ENCODE measurements at regions not wholly inside any gene's neighbourhood (a gene's known extent, or its start where the extent isn't known, plus 50 kb on each side); places are given as distances from the start of the nearest gene placed in this dataset.

DNA sequence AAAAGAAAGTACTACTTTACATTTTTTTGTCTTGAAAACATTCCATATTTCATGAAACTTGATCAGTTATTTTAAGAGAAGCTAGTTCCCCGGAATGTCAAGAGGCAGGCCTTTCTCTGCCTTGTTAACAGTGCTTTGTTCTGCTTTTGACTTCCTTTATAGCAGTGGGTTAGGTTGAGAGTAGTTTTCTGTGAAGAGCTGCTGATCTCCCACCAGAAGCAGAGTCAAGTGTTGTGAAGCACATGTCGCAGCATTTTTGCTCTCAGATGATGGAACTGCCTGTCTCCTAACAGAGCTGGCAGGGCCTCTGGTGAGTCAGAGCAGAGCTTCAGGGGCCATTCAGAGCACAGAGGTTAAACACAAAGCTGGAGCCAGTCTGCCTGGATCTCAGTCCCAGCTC, 871.8 kb downstream of the SLC4A3 start:
- ATAC-seq (peak; percentile 70), DNase-seq (ENCODE audit: low spot score) (no peak)

DNA sequence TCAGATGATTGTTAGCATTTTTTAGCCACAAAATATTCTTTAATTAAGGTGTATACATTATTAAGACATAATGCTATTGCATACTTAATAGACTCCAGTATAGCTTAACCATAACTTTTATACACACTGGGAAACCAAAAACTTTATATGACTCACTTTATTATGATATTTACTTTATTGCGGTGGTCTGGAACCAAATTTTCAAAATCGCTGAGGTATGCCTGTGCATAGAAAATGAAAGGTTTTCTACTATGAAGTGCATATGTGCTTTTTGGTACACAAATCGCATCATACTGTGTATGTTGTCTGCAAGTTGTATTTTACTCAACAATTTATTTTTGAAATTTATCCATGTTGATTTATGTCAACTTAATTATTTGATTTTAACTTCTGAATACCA, 875.1 kb downstream of the SLC4A3 start:
- ATAC-seq, result no peak
- intact Hi-C loops (cut with DNase I), result no loop called here
- no peak for DNase-seq (ENCODE audit: low spot score)

More for the DNA sequence above, 871.8 kb downstream of the SLC4A3 start:
- intact Hi-C loops (cut with DNase I), result no loop called here

DNA sequence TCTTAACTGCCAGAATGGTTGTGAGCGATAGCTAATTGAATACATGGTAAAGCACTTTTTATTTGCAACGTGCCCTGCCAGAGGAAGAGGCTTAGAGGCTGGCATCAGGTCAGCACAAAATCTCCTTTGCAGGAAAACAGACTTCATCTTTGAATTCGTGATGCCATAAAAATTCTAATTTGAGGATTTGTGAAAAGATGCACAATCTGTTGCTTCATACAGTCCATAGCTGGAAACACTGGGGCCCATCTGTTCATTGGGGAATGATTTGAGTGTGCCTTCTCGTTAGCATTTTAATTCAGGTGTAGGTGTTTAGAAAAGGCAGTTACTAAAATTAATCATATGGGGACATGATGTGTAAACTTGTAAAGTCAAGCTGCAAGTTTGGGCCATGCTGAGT, 876.0 kb downstream of the SLC4A3 start:
- intact Hi-C loops (cut with DNase I), result no loop called here
- DNase-seq (ENCODE audit: low spot score) (no peak), ATAC-seq (no peak)

DNA sequence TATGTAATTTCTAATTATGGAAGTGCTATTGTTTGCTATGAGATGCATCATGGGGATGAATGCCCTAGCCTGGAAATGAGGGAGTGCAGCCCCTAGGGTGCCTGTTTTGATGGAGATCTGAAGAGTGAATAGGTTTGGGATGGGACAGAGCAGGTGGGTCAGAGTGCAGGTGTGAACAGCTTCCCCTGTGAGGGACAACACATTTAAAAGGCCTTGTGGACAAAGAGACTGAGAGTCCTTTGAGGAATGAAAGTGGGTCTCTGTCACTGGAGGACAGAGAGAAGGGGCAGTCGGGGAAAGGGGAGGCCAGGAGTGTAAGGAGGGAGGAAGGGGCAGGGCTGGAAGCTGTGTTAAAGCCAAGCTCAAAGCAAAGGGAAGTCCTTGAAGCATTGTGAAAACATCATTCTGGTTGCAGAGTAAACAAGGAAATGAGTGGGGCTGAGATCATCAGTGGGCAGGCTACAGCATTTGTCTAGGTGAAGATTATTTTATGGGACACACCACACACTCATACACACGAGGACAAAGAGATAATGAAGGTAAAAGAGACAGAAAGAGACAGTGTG, 877.6 kb downstream of the SLC4A3 start:
- DNase-seq (ENCODE audit: low spot score) (no peak), ATAC-seq (no peak)
- intact Hi-C loops (cut with DNase I), result no loop called here

DNA sequence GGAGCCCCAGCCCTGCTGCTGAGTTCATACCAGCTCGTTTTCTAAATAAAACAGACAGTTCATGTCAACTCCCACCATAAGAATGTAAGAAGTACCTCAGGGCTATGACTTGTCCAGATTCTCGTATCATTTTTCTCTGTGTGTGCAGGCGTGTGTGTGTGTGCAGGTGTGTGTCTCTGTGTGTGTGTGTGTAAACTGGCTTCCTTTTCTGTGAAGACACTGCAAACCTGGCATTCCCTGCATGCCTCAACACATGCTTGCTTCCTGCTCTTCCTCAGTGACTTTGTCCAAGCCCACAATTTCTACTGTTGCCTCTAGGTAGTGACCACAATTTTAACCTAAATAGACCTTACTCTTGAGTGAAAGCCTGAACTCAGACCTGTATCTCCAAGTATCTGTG, 879.0 kb downstream of the SLC4A3 start:
- DNase-seq (ENCODE audit: low spot score), result no peak
- intact Hi-C loops (cut with DNase I), result no loop called here
- no peak for ATAC-seq

DNA sequence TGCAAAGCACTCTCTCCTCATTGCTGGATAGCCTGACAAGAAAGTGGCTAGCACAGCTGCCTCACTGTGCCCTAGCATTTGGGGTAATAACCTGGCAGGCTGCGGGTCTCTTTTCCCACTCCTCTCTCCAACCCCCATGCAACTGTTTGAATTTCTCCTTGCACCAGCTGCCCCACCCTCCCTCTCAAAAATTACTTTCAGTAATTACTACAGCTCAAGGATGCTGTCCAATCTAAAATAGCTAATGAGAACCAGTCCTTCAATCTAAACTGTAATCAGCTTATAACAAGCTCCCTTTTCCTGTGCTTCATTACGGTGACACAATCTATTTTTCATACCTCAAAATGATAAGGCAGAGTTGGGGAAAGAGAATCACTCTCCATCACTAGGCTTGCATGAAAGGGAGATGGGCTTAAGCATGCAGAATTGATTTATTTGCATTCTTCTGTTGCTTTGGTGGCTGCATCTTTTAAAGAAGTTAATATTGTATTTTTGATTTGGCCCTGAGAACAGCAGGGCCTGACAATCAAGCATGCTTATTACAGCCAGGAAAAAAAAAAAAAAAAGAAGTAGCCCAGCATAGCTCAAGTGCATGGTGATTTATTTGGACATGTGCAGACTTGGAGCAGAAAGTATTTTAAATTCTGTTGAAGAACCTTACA, 881.8 kb downstream of the SLC4A3 start:
- no peak for DNase-seq (ENCODE audit: low spot score)
- intact Hi-C loops (cut with DNase I), result no loop called here
- ATAC-seq, result no peak

DNA sequence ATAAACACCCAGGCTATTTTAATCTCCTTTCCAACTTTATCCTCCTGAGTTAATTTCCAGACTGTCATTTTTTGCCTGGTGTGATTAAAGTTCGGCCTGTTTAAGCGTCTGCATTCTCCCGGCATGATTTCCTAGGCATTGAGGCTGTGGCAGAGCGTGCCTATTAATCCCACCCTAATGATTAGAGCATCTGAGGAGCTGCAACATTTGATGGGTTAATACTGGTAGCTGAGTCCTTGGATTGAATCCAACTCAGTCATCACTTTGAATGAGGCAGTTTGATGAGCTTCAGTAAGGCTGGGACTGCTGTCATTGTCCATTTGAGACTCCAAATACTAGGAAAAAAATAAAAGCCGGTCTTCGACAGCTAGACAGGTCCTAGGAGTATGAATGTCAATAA, 882.5 kb downstream of the SLC4A3 start:
- DNase-seq (ENCODE audit: low spot score) (no peak), ATAC-seq (no peak)
- intact Hi-C loops (cut with DNase I), result no loop called here

DNA sequence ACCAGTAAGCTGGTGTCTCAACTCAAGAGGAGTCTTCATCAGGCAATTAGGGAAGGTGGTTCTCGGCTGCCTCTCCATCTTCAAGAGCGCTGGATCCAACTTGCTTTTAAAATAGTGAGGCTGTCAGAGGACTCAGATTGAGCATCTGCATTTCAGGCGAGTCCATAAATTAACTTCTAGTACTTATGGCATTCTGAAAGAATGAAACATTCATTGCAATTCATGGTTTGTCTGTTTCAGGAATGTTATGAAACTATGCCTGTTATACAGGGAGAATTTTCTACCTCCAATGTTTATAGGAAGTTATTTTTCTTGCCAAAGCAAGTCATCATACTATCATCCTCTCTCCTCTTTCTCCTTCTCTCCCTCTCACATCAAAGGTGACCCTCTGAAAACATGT, 883.2 kb downstream of the SLC4A3 start:
- intact Hi-C loops (cut with DNase I), result no loop called here
- DNase-seq (ENCODE audit: low spot score), result no peak
- ATAC-seq, result no peak

DNA sequence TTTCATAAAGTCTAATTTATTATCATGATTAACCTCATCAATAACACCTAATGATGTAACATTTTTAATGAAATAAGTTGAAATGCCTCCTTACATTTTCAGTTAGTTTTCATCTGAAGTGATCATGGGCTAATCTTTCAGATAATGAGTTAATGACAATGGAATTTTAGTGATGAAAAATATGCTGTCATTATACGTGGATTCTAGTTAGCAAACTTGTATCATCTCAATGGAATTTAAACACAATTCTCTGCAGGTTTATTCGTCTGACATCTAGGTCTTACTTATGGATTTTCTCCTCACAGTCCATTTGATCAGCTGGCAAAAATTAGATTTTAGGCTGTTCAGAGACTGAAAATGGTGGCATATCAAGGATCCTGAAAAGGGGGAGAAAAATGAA, 885.0 kb downstream of the SLC4A3 start:
- DNase-seq (ENCODE audit: low spot score) (no peak), ATAC-seq (no peak)
- intact Hi-C loops (cut with DNase I), result no loop called here

DNA sequence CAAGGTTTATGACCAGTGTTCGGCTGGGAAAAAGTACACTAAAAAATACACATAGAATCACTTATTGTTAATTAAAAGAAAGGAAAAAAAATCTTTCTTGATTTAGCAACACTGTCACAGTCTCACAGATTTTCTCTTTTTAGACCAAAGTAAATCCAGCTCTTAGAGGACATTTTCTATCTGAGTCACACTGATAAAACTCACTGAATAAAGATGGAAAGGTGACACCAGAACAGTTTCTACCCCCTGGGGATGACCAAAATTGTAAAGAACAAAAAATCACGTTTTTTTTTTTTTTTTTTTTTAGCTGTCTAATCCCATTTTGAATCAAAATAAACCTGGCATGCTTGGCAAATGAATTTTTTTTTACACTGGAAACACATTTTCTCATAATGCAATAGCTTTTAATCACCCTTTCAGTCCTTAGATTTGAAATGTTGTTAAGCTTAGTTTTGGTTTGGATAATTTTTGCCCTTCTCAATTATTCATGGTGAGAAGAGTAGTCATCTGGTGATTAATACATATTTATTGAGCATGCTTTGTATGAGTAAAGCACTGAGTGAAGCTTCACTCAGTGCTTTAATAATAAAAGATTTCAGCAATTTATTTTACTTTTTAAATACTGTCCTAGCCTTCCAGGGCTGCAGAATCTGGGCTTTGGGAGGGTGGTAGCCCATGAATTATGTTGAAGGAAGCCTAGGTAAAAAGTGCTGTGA, 886.3 kb downstream of the SLC4A3 start:
- intact Hi-C loops (cut with DNase I), result no loop called here
- ATAC-seq, result no peak
- no peak for DNase-seq (ENCODE audit: low spot score)

DNA sequence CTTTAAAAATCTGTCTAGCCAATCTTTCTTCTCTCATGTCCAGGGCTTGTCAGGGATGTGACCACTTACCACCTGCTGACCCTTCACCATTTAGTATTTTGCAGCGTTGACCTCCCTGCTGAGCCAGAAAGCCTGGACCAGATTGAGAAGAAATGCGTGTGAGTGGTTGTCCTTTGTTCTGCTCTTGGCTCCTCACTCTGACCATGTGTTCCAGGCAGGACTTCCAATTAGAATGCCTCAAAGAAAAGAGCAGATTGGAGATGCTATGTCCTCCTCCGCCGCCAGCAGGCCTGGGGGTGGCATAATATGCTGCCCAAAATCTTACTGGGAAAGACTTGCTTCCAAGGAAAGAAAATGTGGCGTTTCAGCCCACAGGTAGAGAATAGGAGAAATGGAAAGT, 894.1 kb downstream of the SLC4A3 start:
- DNase-seq (ENCODE audit: low spot score) (no peak), ATAC-seq (no peak)
- intact Hi-C loops (cut with DNase I), result no loop called here

DNA sequence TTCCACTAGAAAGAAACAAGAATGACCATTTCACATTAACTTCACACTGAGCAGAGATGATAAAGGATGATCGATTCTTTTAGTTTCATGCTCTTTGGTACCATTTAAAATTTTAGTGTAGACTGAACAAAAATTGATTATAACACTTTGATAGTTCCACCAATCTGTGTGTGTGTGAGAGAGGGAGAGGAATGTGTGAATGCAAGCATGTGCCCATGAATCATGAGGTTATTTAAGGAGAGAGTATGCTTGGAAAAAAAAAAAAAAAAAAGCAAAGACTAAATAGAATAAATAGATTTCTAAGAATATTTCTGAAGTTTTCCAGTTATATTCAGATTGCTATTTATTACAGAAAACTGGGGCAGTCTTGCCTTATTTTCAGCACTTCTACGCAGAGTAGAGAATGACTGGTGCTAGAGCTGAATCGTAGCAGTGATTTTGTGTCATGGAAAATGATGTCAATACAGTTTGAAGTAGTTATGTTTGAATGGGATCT, 900.8 kb downstream of the SLC4A3 start:
- DNase-seq (ENCODE audit: low spot score) (no peak), ATAC-seq (no peak)
- intact Hi-C loops (cut with DNase I), result no loop called here

DNA sequence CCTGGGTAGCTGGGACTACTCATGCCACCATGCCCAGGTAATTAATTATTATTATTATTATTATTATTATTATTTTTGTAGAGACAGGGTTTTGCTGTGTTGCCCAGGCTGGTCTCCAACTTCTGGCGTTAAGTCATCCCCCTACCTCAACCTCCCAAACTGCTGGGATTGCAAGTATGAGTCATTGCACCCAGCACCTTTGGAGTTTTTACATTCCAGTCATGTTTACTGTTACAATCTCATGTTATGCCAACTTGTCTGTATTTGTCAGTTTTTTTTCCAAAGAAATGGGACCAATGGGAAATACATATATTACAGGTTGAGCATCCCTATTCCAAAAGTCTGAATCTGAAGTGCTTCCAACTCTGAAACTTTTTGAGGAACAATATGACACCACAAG, 903.8 kb downstream of the SLC4A3 start:
- DNase-seq (ENCODE audit: low spot score), result no peak
- intact Hi-C loops (cut with DNase I), result no loop called here
- no peak for ATAC-seq

DNA sequence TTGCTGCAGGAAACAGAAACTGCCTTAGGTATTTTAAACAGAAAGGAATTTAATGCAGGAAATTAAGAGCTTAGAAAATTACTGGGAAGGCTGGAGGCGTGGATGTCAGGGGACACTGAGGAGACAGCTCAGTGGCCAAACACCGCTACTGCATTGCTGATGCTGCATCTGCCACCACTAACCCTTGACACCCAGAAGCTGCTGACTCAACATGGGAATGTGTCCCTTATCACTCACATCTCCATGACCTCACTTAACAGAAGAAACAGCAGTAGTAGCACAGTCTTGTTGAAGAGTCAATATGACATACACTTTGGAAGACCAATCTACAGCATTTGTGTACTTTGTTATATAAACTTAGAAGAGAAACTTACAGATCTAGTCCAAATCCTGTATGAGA, 906.1 kb downstream of the SLC4A3 start:
- intact Hi-C loops (cut with DNase I), result no loop called here
- ATAC-seq (no peak), DNase-seq (ENCODE audit: low spot score) (no peak)

DNA sequence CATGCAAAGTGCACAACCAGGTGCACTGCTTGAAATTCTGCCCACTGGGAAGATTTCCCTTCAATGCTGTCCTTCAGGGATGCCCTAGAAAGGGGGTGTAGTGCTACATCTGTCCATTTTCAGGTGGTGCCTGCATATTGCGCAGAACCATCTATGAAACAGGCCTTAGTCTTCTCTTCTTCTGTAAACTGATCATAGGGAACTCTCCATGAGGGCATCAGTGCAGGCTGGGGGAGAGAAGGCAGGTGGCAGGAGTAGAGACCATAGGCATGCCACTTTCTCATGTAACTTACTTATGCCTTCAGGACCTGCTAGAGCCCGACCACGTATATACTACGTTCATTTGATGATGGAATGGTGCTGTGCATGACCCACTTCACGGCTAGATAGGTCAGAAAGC, 912.1 kb downstream of the SLC4A3 start:
- DNase-seq (ENCODE audit: low spot score) (no peak), ATAC-seq (no peak)

DNA sequence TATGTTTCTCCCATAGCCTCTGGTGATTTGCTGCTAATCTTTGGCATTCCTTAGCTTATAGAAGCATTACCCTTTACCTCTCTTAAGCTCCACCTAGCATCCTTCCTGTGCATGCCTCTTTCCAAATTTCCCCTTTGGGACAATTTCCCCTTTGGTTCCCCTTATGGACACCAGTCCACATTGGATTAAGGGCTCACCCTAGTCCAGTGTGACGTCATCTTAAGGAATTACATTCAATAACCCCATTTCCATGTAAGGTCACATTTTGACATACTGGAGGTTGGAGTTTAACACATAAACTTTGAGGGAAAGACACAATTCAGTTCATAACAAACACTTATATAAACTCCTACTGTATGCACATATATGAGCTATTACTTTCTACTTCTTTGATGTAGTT, 916.6 kb downstream of the SLC4A3 start:
- ATAC-seq (no peak), DNase-seq (ENCODE audit: low spot score) (no peak)
- intact Hi-C loops (cut with DNase I), result no loop called here

More for the DNA sequence above, 912.1 kb downstream of the SLC4A3 start:
- intact Hi-C loops (cut with DNase I), result no loop called here

DNA sequence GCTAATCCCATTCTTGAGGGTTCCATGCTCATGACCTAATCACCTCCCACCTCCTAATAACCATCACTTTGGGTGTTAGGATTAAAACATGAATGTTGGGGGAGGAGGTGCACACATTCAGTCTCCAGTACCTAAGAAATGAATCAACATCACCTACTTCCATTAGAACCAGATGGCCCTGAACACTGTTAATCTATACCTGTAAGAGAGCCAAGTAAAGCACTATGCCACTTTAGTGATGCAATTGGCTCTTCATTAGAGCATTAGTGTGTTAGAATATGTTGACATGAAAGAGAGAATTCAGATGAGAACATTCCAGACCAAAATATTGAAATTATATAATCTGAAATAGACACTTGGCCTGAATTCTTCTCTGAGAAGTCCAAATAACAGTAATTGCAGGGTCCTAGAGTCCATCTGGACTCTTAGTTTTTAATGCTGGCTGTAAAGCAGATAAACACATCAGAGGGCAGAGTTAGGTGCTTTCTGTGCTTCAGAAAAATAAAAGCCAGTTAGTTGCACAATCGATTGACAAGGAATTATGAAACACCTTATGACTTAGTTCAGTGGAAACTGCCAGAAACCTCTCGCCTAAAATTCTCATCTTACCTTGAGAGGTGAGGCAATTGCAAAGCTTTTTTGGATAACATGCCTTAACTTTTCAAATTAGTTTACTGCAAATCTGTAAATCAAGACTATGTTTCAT, 923.7 kb downstream of the SLC4A3 start:
- ATAC-seq (no peak), DNase-seq (ENCODE audit: low spot score) (no peak)
- intact Hi-C loops (cut with DNase I), result no loop called here

DNA sequence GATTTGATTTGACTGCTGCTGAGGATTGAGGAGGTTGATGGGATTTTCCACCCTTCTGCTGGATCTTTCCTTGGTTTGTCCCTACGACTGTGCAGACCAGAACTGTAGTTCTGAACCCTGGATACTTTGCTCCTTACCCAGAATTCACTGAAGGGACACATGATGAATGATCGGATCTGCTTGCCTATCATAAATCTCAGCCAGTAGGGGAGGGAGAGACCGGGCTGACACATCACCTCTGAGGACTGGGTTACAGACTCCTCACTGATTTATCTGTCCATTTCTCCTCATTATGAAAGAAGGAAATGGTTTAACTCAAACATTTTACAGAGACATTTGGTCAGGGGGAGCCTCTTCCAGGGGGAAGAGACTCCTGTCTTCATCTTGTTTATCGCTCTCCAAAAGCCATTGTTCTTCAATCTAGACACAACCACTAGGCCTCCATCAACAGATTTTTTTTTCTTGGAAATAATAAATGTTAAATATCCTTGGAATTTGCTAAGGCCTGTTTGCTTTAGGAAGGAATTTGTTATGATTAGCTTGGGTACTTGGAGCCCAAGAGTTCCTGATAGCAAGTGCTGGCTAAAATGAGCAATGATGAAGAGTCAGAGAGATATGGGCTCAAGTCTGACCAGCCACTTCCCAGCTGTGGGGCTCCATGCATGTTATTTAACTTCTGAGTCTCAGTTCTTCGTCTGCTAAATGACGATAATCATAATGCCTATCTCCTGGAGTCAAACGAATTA, 925.5 kb downstream of the SLC4A3 start:
- ATAC-seq, result no peak
- DNase-seq (ENCODE audit: low spot score), result no peak
- intact Hi-C loops (cut with DNase I), result no loop called here

DNA sequence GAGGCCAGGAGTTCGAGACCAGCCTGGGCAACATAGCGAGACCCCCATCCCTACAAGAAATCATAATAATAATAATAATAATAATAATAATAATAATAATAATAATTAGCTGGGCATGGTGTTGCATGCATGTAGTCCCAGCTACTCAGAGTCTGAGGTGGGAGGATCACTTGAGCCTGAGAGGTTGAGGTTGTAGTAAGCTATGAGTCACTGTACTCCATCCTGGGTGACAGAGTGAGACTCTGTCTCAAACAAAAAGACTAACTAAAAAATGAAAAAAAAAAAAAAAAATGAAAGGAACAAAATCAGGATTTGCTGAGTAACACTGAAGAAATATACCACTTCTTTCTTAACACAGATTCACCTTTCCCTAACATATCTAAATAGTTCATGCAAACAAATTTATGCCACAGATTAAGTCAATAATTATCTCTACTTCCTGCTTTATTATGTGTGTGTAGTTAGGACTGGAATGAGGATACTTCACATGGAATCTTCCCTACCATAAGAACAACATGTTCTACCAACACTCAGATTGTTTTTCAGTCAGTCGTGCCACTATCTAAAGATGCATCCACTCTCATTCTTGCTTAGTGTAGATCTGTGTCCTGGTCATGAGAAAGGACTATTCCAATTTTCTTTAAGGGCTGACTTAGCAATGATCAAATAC, 928.7 kb downstream of the SLC4A3 start:
- no peak for ATAC-seq
- intact Hi-C loops (cut with DNase I), result no loop called here
- no peak for DNase-seq (ENCODE audit: low spot score)
